ENCODE measurements at regions not wholly inside any gene's neighbourhood (a gene's known extent, or its start where the extent isn't known, plus 50 kb on each side); places are given as distances from the start of the nearest gene placed in this dataset.

- Mint-ChIP-seq H3K36me3 (ENCODE audit: unreplicated experiment) (no peaks in the 10 kb centered on the region), H3K4me3 (ENCODE audit: unreplicated experiment) (no peak overlapping the region), H3K4me1 (ENCODE audit: unreplicated experiment) (no peaks in the 10 kb centered on the region), H3K27ac (ENCODE audit: unreplicated experiment) (no peak overlapping the region), H3K9me3 (ENCODE audit: unreplicated experiment) (no peaks in the 10 kb centered on the region), H3K27me3 (ENCODE audit: unreplicated experiment) (peaks cover 9% of the 10 kb centered on the region)
- no peak for DNase-seq (ENCODE audit: extremely low spot score, unreplicated experiment)
- no peak for TF ChIP-seq CTCF (IDR thresholded peaks at IDR 0.05)
Observed at GRCh38 chr1:91152331-91152730, 130.5 kb upstream of the ZNF644 start.

- Mint-ChIP-seq H3K4me1 (ENCODE audit: unreplicated experiment) (no peaks in the 10 kb centered on the region), H3K4me3 (ENCODE audit: unreplicated experiment) (no peak overlapping the region), H3K27me3 (ENCODE audit: unreplicated experiment) (peaks cover 9% of the 10 kb centered on the region), H3K9me3 (ENCODE audit: unreplicated experiment) (no peaks in the 10 kb centered on the region), H3K36me3 (ENCODE audit: unreplicated experiment) (no peaks in the 10 kb centered on the region), H3K27ac (ENCODE audit: unreplicated experiment) (no peak overlapping the region)
- no peak for DNase-seq (ENCODE audit: extremely low spot score, unreplicated experiment)
- TF ChIP-seq CTCF (IDR thresholded peaks at IDR 0.05) = no peak
Observed at GRCh38 chr1:91151702-91152101, 129.9 kb upstream of the ZNF644 start.

- Mint-ChIP-seq H3K4me1 (ENCODE audit: unreplicated experiment) (no peaks in the 10 kb centered on the region), H3K36me3 (ENCODE audit: unreplicated experiment) (no peaks in the 10 kb centered on the region), H3K27me3 (ENCODE audit: unreplicated experiment) (peaks cover 1% of the 10 kb centered on the region), H3K27ac (ENCODE audit: unreplicated experiment) (no peak overlapping the region), H3K9me3 (ENCODE audit: unreplicated experiment) (no peaks in the 10 kb centered on the region), H3K4me3 (ENCODE audit: unreplicated experiment) (no peak overlapping the region)
- TF ChIP-seq CTCF (IDR thresholded peaks at IDR 0.05) = no peak
- DNase-seq (ENCODE audit: extremely low spot score, unreplicated experiment) = no peak
Observed at GRCh38 chr1:91148641-91149069, 126.8 kb upstream of the ZNF644 start.

GRCh38 chr1:91141858-91142257 is 120.0 kb upstream of the ZNF644 start:
- no peaks in the 10 kb centered on the region for H3K36me3 Mint-ChIP-seq (ENCODE audit: unreplicated experiment)
- TF ChIP-seq CTCF (IDR thresholded peaks at IDR 0.05) = no peak
- DNase-seq (ENCODE audit: extremely low spot score, unreplicated experiment) = no peak
- H3K9me3 Mint-ChIP-seq (ENCODE audit: unreplicated experiment) = no peaks in the 10 kb centered on the region
- H3K4me1 Mint-ChIP-seq (ENCODE audit: unreplicated experiment) = no peaks in the 10 kb centered on the region
- H3K4me3 Mint-ChIP-seq (ENCODE audit: unreplicated experiment) = no peak overlapping the region
- peaks cover 7% of the 10 kb centered on the region for H3K27me3 Mint-ChIP-seq (ENCODE audit: unreplicated experiment)
- no peak overlapping the region for H3K27ac Mint-ChIP-seq (ENCODE audit: unreplicated experiment)

GRCh38 chr1:91138959-91139358 is 117.1 kb upstream of the ZNF644 start:
- Mint-ChIP-seq H3K4me1 (ENCODE audit: unreplicated experiment) (no peaks in the 10 kb centered on the region), H3K4me3 (ENCODE audit: unreplicated experiment) (no peak overlapping the region), H3K9me3 (ENCODE audit: unreplicated experiment) (no peaks in the 10 kb centered on the region), H3K27ac (ENCODE audit: unreplicated experiment) (no peak overlapping the region), H3K27me3 (ENCODE audit: unreplicated experiment) (peaks cover 7% of the 10 kb centered on the region), H3K36me3 (ENCODE audit: unreplicated experiment) (no peaks in the 10 kb centered on the region)
- no peak for DNase-seq (ENCODE audit: extremely low spot score, unreplicated experiment)
- no peak for TF ChIP-seq CTCF (IDR thresholded peaks at IDR 0.05)
